GM20431 (cell line): ENCODE measurements at regions not wholly inside any gene's neighbourhood (a gene's known extent, or its start where the extent isn't known, plus 50 kb on each side); places are given as distances from the start of the nearest gene placed in this dataset.

ENCODE experiments used
- in situ Hi-C: fragments of 300-500 bp; cut with MseI, MboI; formaldehyde crosslinking; loops from one replicate; pipeline ENCODE4 v1.15.0; 2020; ENCODE audit warnings: low sequenced_read_pairs; ENCODE audit not compliant: unreplicated experiment

DNA sequence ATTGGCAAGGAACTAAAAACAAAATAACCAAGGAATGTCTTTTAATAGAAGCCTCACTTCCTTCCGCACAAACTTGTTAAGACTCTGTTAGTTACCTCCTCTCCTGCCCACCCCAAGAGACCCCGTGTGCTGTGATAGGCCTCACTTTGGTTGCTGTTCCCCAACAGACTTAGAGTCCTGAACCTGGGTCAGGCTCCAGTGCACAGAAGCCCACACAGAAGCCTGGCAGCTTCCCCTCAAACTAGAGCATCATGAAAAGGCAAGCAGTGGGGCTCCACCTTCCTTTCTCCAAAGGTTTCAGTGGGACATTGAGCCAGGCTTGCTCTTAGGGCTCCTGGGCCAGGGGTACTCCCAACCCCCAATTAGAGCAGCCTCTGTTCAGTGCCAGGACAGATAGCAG is 230.5 kb downstream of the ESM1 start:
- in situ Hi-C loops = no loop called here

DNA sequence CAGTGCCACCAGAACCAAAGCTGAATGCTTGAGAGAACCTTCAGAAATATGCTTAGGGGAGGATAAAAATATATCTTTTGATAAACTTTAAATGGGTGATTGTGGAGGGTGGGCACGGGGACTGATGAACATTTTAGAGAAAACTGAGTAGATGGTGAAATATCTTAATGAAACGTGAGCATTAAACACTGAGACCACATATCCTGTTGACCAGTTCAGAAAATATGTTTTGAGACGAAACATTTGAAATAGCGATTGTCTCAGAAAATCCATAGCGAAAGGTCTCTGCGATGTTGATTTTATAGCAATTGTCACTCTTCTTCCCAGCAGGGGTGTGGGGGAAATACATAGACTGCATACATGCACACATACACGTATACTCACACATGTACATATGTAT is 231.0 kb downstream of the ESM1 start:
- in situ Hi-C loops = no loop called here

DNA sequence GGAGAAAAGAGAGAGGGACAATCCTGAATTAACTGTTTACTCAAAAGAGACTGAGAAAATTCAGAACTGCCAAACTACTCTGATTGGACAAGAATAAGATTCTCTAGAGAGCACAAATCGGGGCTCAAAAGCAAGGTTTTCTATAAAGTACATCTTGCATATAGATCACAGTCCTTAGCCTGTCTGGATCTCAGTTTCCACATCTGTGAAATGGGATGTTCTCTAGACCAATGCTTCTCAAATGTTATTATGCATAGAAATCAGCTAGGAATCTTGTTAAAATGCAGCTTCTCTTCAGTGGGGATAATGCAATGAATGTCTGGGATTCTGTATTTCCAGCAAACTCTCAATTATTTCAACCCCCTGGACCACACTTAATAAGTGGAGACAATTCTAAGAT is 231.6 kb downstream of the ESM1 start:
- in situ Hi-C loops = no loop called here

DNA sequence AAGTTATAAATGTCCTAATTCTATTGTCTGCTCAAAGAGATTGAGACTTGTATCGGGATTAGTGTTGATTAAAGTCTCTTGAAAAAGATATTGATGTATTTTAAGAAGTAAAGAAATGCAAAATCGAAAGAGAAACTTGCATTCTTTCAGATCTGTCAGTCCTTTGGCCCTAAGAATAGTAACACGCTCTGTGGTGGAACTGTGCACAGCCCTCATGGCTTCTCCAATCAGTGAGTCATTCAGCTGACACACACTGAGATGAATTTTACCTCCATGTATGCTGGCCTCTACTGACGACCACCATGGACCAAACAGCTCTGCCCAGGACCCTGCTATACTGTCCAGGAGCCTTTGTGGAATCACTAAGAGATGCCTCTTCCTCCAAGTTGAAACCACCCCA is 232.4 kb downstream of the ESM1 start:
- in situ Hi-C loops = no loop called here

DNA sequence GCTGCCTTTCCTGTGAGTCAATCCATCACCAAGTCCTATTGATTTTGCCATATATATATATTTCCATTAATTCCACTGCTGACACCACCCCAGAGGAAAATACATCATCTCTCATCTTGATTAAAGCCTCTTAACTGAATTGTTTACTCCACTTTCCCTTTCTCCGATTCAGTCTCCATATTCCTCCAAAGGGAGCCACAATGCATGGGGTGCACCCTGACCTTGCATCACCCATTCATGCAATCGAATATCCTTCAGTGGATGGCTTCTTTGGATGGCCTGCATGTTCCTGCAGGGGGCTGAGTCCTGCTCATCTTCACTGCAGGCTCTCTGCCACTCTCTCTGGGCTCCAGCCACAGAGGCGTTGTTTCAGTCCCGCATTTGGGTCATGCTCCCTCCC is 231.0 kb downstream of the SNX18 start:
- in situ Hi-C loops = no loop called here

DNA sequence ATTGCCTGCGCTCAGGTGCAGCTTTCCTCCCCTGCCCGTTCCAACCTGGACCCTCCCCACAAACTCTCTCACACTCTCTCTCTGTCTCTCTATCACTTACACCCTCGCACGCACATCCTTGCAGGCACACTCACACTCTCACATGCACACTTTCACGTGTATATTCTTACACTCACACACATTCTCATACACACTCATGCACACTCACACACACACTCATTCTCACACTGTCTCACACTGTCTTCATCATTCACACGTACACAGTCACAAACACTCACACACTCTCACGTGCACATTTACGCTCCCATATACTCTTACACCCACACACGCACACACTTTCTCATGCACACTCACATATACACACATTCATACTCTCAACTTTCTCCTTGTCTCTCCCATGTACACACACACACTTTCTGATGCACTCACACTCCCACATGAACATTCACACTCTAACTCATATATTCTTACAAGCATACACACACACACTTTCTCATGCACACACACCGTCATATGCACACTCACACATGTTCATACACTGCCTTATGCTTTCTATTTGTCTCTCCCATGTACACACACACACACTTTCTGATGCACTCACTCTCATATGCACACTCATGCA is 229.3 kb downstream of the SNX18 start:
- in situ Hi-C loops = no loop called here

DNA sequence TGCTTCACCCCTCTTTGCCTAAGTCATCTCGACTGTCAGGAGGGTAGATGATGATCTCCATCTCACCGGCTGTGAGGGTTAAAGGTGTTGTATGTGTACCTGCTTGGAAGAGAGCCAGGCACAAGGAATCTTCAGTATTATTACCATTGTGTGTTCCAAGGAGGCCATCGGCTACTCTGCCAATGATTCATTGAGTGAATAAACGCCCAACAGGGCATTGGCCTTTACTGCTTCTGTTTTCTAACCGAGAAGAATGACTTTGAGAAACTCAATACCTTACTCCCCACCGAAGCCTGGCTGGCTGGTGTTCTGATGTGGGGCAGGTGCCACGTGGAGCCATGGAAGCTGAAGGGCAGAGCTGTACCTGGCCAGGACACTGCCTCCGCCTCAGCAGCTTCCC is 228.8 kb downstream of the SNX18 start:
- in situ Hi-C loops = no loop called here

DNA sequence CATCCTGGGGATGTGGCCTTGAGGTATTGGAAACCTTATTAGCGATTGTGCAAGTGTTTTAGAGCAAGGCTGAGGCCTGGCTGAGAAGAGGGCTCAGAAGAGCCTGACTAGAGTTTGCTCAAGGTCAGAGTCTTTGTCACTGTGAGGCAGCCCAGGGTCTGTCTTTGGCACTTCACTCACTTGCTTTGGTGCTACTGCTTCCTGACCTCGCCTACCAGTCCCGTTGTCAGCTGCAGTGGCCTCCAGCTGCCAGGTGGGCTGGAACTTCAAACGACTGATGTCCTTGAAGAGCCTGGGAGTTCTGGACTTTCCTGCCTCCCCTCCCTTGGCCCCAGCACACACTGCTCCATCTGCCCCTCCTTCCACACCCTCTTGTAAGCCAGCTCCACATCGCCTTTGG is 228.0 kb downstream of the SNX18 start:
- in situ Hi-C loops = no loop called here

DNA sequence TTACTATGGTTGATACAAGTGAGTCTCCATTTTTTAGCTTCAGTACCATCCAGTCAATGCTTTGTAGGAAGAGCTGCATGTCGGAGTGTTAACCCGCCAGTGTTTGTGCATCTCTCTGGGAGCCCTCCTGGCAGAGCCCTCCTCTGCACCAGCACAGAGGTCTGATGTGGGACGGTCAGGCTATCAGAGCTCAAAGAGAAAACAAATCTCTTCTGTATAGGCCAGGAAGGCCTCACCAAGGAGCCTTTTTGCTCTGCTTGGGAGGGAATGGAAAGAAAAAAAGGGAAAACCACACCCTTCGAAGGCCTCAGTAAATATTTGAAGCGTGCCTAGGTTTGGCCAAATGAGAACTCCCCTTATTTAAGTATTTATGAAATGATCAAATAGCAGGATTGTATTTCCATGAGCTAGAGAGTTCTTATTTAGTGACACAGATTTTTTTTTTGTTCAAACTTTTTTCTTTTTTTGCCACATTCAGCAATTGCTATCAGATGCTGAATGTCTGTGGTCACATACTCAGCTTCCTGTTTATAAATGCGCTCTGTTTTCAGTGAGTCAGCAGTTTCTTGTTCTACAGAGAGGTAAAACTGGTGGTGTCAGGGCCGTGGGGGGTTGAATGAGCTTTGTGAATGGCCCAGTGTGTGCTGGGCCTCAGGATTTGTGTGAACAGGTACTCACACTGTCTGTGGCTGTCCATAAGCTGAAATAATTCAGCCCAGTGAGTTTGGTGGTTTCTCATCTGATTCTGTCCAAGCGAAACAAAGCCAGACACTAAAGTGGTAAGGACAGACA is 226.6 kb downstream of the SNX18 start:
- in situ Hi-C loops = no loop called here

DNA sequence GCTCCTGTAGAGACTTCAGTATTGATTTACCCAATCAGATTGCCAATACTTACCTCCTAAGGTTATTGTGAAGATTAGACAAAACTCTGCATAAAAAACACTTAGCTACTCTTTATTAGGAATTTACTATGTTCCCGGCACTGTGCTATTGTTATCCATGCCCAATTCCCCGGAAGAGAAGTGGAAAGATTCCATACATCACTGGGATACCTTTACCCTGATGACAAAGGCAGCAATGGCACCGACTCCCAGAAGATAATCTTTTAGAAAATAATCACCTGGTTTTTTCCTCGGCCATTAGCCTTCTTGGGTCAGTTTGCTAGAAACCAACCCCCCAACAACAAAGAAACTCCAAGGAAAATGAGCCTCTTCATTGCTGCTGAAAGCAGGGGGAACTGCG is 226.0 kb downstream of the SNX18 start:
- in situ Hi-C loops = no loop called here

DNA sequence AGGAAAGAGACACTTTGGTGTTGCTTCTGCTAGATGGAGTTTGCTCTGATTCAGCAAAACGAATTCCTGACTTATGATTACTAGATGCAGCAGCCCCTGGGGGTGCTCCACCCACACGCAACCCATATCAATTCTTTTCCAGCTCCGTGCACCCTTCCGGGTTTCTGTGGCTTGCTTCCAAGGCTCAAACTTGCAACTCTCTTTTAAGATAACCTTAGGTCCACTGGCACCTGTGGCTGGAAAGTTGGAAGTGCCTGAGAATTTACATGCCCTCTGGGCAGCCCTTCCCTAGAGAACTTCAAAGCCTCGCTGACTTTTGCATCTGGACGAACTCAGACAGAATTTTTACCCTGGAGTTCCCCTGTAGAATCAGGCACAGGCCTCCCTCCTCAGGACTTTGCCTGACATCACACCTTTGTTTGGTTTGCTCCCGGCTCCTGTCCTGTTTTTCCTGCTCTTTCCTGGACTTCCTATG is 224.9 kb downstream of the SNX18 start:
- in situ Hi-C loops = no loop called here

DNA sequence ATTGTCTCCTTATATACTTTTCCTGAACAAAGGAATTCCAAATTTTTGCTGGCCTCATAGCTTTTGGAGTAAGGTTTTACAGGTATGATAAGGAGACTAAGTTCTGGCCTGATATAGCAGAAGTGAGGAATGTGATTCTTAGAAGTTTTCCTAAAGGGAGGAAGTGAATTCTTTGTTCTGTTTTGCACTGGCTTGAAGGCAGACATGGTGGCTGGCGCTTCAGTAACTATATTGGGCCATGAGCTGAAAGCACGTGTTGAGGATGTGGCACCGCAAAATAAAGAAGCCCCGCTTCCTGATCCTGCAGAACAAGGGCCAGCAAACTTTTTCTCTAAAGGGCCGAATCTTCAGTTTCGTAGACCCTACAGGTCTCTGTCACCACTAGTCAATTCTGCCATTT is 224.2 kb downstream of the SNX18 start:
- in situ Hi-C loops = no loop called here

DNA sequence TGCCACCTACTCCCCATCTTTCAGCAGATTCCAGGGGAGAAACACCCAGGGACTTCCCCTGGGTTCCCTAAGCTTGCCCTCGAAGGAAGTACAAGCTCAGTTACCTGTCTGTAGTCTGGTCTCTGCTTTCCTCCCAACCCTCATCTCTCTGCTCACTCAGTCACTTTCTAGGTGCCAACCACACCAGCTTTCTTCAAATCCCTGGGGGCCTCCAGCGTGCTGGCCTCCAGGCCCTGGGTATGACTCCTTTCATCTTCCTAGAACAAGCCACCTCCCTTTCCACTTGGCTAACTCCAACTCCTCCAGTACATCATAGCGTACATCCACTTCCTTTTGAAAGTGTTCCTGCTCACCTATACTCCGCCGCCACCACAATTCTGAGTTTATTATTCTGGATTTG is 222.6 kb downstream of the SNX18 start:
- in situ Hi-C loops = no loop called here

DNA sequence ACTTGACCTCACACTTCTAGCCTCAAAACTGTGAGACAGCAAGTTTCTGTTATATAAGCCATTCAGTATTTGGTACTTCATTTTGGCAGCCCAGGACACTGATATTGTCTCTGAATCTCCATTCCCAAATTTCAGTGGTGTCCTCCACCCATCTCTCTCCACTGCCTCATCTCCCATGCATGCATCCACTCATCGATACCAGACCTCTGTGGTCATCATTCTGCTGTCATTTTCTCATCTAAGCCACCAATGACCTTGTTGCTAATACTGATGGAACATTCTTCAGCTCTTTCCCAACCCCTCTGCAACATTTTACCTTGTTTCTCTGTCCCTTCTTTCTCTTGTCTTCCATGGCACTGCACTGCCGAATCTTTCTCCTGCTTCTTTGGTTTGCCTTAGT is 221.8 kb downstream of the SNX18 start:
- in situ Hi-C loops = no loop called here

DNA sequence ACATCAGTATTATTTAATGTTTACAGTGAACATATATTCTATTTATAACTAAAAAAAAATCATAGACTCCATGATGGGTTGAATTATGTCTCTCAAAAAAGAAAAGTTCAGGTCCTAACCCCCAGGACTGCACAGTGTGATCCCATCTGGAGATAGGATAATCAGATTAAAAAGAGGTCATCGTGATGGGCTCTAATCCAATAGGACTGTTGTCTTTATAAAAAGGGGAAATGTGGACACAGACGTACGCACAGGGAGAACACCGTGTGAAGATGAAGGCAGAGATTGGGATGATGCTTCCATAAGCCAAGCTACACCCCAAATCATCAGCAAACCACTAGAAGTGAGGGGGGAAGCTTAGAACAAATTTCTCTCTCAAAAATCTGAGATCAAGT is 221.4 kb downstream of the SNX18 start:
- in situ Hi-C loops = no loop called here

DNA sequence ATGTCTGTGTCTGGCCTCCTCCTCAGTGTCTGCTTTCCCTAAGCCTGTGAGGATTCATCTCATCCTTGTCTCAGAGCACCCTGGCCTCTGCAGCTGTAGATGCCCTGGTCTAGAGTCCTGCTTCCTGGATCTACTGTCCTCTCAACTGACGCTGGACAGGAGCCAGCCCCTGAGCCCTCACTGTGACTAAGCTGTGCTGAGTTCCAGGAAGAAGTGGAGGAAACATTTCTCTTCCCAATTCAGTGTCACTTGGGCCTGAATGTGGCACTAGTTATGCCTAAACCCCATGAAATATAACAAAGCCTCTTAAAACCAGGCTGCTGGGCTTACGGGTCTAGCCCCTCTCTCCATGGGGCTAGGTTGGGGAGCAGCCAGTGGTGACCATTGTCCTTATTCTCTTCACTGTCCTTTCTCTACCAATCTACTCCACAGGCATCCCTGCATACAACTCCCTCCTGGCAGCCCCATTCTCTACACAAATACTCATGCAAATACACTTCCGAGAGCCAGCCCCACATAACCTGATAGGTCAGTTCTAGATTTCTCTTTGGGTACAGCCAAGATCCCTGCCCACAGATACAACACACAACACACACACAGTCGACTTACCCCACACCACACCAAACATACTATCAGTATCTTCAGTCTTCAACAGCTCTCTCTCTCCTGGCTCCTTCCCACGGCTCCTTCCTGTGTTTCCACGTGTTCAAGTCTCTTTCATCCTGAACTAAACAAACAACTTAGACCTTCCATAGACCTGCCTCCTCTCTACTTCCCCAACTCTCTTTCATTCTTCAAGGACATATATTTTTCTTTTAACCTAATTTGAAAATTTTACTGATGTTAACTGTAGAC is 220.8 kb downstream of the SNX18 start:
- in situ Hi-C loops = no loop called here

DNA sequence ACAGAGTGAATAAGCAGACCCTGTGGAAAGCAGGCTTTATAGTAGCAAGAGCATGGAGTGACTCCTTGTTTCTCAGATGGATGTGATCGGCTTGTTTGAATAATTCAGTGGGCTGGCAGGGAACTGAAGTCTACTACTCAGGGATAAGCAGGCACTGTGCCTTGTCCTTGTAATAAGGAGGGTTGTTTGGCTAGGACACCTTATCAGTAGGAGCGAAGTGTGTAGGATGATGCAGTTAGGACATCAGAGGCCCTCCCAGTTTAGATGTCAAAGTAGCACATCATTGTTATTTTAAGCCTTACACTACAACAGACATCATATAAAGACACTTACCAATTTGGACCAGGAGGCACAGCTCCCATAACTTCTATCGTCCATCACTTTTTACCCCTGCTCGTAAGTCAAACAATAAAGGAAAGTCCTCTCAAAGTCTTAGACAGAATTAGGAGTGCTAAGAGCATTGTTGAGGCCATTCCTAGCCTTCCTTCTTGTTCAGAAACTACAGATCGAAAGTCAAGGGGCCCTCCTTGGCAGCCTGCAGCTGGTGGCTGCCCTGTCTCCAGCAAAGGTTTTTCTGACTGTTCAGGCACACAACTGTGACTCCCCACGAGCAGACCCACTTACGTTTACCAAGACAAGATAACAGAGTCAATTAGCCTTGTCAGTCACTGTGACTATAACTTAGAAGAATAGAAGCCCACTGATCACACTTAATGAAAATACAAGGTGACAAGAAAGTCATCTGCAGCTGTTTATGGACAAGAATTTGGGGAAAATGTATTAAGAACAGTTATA is 218.6 kb downstream of the SNX18 start:
- in situ Hi-C loops = no loop called here

DNA sequence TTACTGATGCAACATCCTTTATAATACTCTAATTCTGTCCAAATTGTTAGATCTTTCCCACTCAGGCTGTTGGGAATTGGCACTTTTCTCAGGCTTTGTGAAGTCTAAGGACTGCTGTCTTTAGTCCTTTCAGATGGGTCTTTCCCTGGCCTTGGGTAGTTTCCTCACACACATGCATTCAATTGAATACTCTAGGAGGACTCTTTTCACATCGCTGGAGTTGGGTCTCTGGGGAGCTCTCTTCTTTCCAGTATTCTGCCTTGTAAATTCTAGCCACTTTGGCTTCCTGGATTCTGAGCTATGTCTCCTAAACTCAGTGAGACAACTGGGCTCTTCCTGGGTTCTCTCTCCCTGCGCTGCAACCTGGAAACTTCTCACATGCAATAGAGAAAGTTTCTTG is 215.5 kb downstream of the SNX18 start:
- in situ Hi-C loops = no loop called here

DNA sequence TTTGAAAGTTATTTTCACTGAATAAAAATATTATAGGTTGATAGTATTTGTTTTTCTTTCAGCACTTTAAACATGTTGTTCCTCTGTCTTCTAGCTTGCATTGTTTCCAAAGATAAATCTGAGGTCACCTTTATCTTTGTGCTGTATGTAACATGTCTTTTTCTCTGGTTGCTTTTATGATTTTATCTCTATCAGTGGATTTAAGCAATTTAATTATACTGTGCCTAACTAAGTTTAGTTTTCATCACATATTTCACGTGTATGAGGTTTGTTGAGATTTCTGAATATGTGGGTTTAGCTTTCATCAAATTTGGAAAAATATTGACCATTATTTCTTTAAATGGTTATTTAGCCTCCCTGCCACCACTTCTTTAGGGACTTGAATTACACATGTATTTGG is 214.5 kb downstream of the SNX18 start:
- in situ Hi-C loops = no loop called here

DNA sequence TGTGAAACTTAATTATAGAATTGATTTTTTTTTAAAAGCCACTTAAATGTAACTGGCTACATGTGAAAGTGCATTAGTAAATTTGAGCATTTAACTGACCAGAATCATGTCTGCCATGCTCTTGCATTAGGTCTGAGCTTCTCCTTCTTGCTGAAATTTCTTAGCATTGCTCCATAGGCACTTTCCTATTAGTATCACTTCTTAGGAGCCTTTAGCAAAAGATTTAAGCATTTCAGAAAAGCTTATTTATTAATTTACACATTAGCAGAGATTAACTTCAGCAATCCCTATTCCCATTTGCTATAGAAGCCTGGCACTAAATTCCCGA is 211.0 kb downstream of the SNX18 start:
- in situ Hi-C loops = no loop called here
